Sigmoid colon (tissue), 4 donors: ENCODE measurements at regions not wholly inside any gene's neighbourhood (a gene's known extent, or its start where the extent isn't known, plus 50 kb on each side); places are given as distances from the start of the nearest gene placed in this dataset.

Experiments used
- POLR2A ChIP-seq, 2 donors: fragments of 450-650 bp; IDR thresholded peaks; one replicate each; pipeline ENCODE4 v1.6.1; 2016; ENCODE audit warnings: antibody characterized with exemption in 2 of 2, mild to moderate bottlenecking in 2 of 2, moderate library complexity in 2 of 2
- POLR2AphosphoS5 ChIP-seq, 4 donors: sonication (generic); formaldehyde crosslinking; IDR thresholded peaks; one replicate each; pipeline ENCODE4 v1.6.1; 2017; ENCODE audit warnings: antibody characterized with exemption in 4 of 4
- TF ChIP-seq, protein P1 (sequence below), 4 experiments: fragments of 450-650 bp in 3 of 4; fragments of 200-600 bp in 1 of 4; IDR thresholded peaks; one replicate each; pipeline ENCODE4 v1.5.1; 2016 to 2019; ENCODE audit warnings: antibody characterized with exemption in 4 of 4, mild to moderate bottlenecking in 3 of 4, moderate library complexity in 2 of 4

DNA sequence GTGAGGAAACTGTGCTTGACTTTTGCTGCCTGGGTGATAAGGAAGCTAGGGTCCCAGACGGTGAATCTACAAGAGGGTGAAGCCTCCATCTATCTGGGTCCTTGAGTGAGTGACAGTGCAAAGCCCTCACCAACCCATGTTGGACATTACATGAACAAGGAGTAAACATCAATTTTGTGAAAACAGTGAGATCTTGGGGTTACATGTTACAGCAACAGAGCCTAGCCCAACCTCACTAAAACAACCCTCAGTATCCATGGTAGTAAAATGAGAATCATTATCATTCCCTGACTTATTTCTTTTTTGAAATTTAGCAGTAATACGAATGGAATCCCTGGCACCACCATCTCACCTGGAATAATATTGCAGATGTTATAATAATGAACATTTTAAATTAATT is 103.4 kb downstream of the TSN start:
- TF ChIP-seq POLR2AphosphoS5 (IDR thresholded peaks at IDR 0.05) (no peak), POLR2A (IDR thresholded peaks at IDR 0.05) (no peak)
- TF ChIP-seq, protein P1, sequence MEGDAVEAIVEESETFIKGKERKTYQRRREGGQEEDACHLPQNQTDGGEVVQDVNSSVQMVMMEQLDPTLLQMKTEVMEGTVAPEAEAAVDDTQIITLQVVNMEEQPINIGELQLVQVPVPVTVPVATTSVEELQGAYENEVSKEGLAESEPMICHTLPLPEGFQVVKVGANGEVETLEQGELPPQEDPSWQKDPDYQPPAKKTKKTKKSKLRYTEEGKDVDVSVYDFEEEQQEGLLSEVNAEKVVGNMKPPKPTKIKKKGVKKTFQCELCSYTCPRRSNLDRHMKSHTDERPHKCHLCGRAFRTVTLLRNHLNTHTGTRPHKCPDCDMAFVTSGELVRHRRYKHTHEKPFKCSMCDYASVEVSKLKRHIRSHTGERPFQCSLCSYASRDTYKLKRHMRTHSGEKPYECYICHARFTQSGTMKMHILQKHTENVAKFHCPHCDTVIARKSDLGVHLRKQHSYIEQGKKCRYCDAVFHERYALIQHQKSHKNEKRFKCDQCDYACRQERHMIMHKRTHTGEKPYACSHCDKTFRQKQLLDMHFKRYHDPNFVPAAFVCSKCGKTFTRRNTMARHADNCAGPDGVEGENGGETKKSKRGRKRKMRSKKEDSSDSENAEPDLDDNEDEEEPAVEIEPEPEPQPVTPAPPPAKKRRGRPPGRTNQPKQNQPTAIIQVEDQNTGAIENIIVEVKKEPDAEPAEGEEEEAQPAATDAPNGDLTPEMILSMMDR (IDR thresholded peaks at IDR 0.05) = no peak
